Endothelial cell of umbilical vein (primary cell): ENCODE measurements at regions not wholly inside any gene's neighbourhood (a gene's known extent, or its start where the extent isn't known, plus 50 kb on each side); places are given as distances from the start of the nearest gene placed in this dataset.
A peak's percentile ranks its signal among the peaks of the same experiment; 100 is the strongest.

ENCODE experiments used
- BruUV-seq: library from RNA; stranded (reverse); fragments of 400-500 nt; replicated peaks from 2 replicates; lab custom pipeline; 2021; lab: Mats Ljungman, UMichigan
- CTCF ChIA-PET: fragments of 300-600, 350-600 bp; sonication (Branson Sonifier 250); formaldehyde crosslinking; loops from one replicate; lab custom pipeline; 2021; ENCODE audit warnings: antibody characterized with exemption, inconsistent platforms; lab: Charles Lee
- POLR2A ChIA-PET: fragments of 300-600, 350-600 bp; sonication (Branson Sonifier 250); formaldehyde crosslinking; loops from one replicate; lab custom pipeline; 2021; ENCODE audit warnings: antibody characterized with exemption, inconsistent platforms; lab: Charles Lee
- DNase-seq: peaks from one replicate; pipeline ENCODE4 v3.0.0-alpha.2; 2011; ENCODE audit warnings: low read depth, low spot score
- FAIRE-seq: peaks from 2 replicates; lab custom pipeline; 2011; peaks lifted over from hg19 to GRCh38; lab: Jason Lieb, UNC
- H2AFZ ChIP-seq: 2 replicates; pipeline ENCODE4 v1.6.0; 2012; ENCODE audit warnings: low read depth, low read length, control low read depth, inconsistent platforms
- H3K27ac ChIP-seq: 2 replicates; pipeline ENCODE4 v1.5.1; 2011; ENCODE audit warnings: low read depth, mild to moderate bottlenecking, control low read depth, low read length, moderate library complexity; ENCODE audit not compliant: insufficient read depth
- H3K27me3 ChIP-seq, 2 experiments: 2 replicates each; pipeline versions ENCODE4 v1.6.0 to v1.6.1; 2011; ENCODE audit warnings: low read length in 2 of 2, mixed read lengths in 1 of 2; ENCODE audit not compliant: control insufficient read depth in 2 of 2, insufficient read depth in 2 of 2
- H3K36me3 ChIP-seq, 2 experiments: 2 replicates in 1 of 2; 3 replicates in 1 of 2; pipeline ENCODE4 v1.5.1; 2011; ENCODE audit warnings: low read length in 2 of 2, mild to moderate bottlenecking in 1 of 2, moderate library complexity in 1 of 2; ENCODE audit not compliant: control insufficient read depth in 2 of 2, insufficient read depth in 2 of 2; ENCODE audit errors: extremely low read depth in 1 of 2
- H3K4me1 ChIP-seq: 3 replicates; pipeline ENCODE4 v1.5.1; 2011; ENCODE audit warnings: mild to moderate bottlenecking, low read length; ENCODE audit not compliant: control insufficient read depth, insufficient read depth; ENCODE audit errors: extremely low read depth
- H3K4me2 ChIP-seq: 2 replicates; pipeline ENCODE4 v1.6.1; 2011; ENCODE audit warnings: low read length, control low read depth, mixed read lengths; ENCODE audit not compliant: insufficient read depth
- H3K4me3 ChIP-seq, 3 experiments: fragments of 200-600 bp in 1 of 3; sonication (generic), shearing (Covaris generic) in 1 of 3; replicated peaks in 1 of 3; 2 replicates each; pipeline ENCODE4 v1.5.1; 2011 to 2016; ENCODE audit warnings: control low read depth in 3 of 3, low read length in 3 of 3, mild to moderate bottlenecking in 2 of 3, inconsistent platforms in 1 of 3, low read depth in 1 of 3, moderate library complexity in 1 of 3; ENCODE audit not compliant: insufficient read depth in 1 of 3
- H3K79me2 ChIP-seq: 2 replicates; pipeline ENCODE4 v1.6.0; 2012; ENCODE audit warnings: low read length, inconsistent platforms; ENCODE audit not compliant: control insufficient read depth, insufficient read depth
- H3K9ac ChIP-seq: replicated peaks from 2 replicates; pipeline ENCODE3; 2011; ENCODE audit warnings: low read length, control low read depth; ENCODE audit not compliant: insufficient read depth; ENCODE audit errors: extremely low read depth
- H3K9me1 ChIP-seq: replicated peaks from 3 replicates; pipeline ENCODE4 v1.6.0; 2011; ENCODE audit warnings: mild to moderate bottlenecking, low read length; ENCODE audit not compliant: control insufficient read depth, insufficient read depth; ENCODE audit errors: extremely low read depth
- H3K9me3 ChIP-seq: replicated peaks from 2 replicates; pipeline ENCODE4 v1.5.1; 2012; ENCODE audit warnings: low read length, inconsistent platforms; ENCODE audit not compliant: control insufficient read depth, insufficient read depth
- H4K20me1 ChIP-seq: replicated peaks from 2 replicates; pipeline ENCODE3; 2011; ENCODE audit warnings: mild to moderate bottlenecking, low read length; ENCODE audit not compliant: control insufficient read depth, insufficient read depth; ENCODE audit errors: extremely low read depth
- CTCF ChIP-seq, 2 donors: IDR thresholded peaks; 1 replicate in 1 of 2; 2 replicates in 1 of 2; pipeline ENCODE4 v1.5.1; 2011; ENCODE audit warnings: low read length in 2 of 2, mild to moderate bottlenecking in 2 of 2, moderate library complexity in 2 of 2, control low read depth in 1 of 2, inconsistent platforms in 1 of 2, low read depth in 1 of 2; ENCODE audit not compliant: insufficient read depth in 1 of 2; ENCODE audit errors: extremely low read depth in 1 of 2
- EZH2 ChIP-seq: IDR thresholded peaks from 2 replicates; pipeline ENCODE4 v1.6.1; 2012; ENCODE audit warnings: borderline replicate concordance, low read depth, mild to moderate bottlenecking, moderate library complexity, low read length, inconsistent platforms; ENCODE audit not compliant: severe bottlenecking
- FOS ChIP-seq: IDR thresholded peaks from 2 replicates; pipeline ENCODE4 v1.6.1; 2011; ENCODE audit warnings: mild to moderate bottlenecking, low read length, moderate library complexity, borderline replicate concordance; ENCODE audit not compliant: insufficient read depth
- GATA2 ChIP-seq: IDR thresholded peaks from 2 replicates; pipeline ENCODE4 v1.7.0; 2011; ENCODE audit warnings: low read depth, mild to moderate bottlenecking, moderate library complexity, mixed read lengths, low read length; ENCODE audit not compliant: insufficient read length, insufficient read depth
- JUN ChIP-seq: IDR thresholded peaks from 2 replicates; pipeline ENCODE4 v1.6.1; 2011; ENCODE audit warnings: borderline replicate concordance, low read depth; ENCODE audit not compliant: insufficient read length, insufficient read depth
- MAX ChIP-seq: IDR thresholded peaks from 2 replicates; pipeline ENCODE4 v1.6.1; 2011; ENCODE audit not compliant: insufficient read depth, insufficient read length
- MYC ChIP-seq: IDR thresholded peaks from one replicate; pipeline ENCODE4 v1.6.1; 2011; ENCODE audit warnings: mild to moderate bottlenecking, low read depth, low read length
- POLR2A ChIP-seq: IDR thresholded peaks from 2 replicates; pipeline ENCODE4 v1.6.1; 2012; ENCODE audit warnings: low read depth, mild to moderate bottlenecking, control low read depth, low read length
- POLR2AphosphoS5 ChIP-seq: IDR thresholded peaks from 2 replicates; pipeline ENCODE4 v1.6.1; 2012; ENCODE audit warnings: low read depth, mild to moderate bottlenecking, control low read depth, low read length, moderate library complexity; ENCODE audit not compliant: insufficient read depth
- dilution Hi-C: fragments of 300-500 bp; cut with MboI; formaldehyde crosslinking; loops from one replicate; pipeline ENCODE4 v1.15.0; 2019; ENCODE audit warnings: low sequenced_read_pairs; ENCODE audit not compliant: extremely low pct_ligation_motif_present
- intact Hi-C: fragments of 100-400 bp; cut with micrococcal nuclease; formaldehyde crosslinking; loops from one replicate; pipeline ENCODE4 v1.10.0; 2022

GRCh38 chr2:203808046-203808750 lies 59.4 kb upstream of the CTLA4 start:
- DNase-seq (peak; percentile 85), FAIRE-seq (peak; percentile 90)
- no peaks in the 10 kb centered on the region for H3K27me3 ChIP-seq
- no peaks in the 10 kb centered on the region for H3K9me1 ChIP-seq
- H3K36me3 ChIP-seq: no peaks in the 10 kb centered on the region
- TF ChIP-seq POLR2AphosphoS5 (no peak), GATA2 (no peak), FOS (no peak), EZH2 (no peak), MYC (no peak), CTCF (IDR thresholded peaks at IDR 0.05; ENCODE audit: extremely low read depth in 1 of 2, insufficient read depth in 1 of 2, low read depth in 1 of 2, low read length in 2 of 2) (no peak), POLR2A (no peak), JUN (no peak), MAX (no peak)
- peak overlapping the region; percentile 14 for H2AFZ ChIP-seq
- ChIA-PET POLR2A (interaction anchor here (0.7 kb wide), 1 partner anchor 59 kb away, joined by 3 read pairs; no protein-coding TSS in a partner anchor), CTCF (interaction anchor here (0.6 to 3.0 kb wide), 14 partner anchors 9 to 1529 kb away, joined by 3 to 11 read pairs (median 4); no protein-coding TSS in a partner anchor)
- peak overlapping the region; percentile 44 for H3K27ac ChIP-seq
- intact Hi-C loops: no loop called here
- no peak overlapping the region for H3K4me3 ChIP-seq
- dilution Hi-C loops: no loop called here
- H3K4me2 ChIP-seq: peak overlapping the region; percentile 53
- no peaks in the 10 kb centered on the region for H3K9me3 ChIP-seq
- peaks cover 55% of the 10 kb centered on the region for H3K4me1 ChIP-seq
- H4K20me1 ChIP-seq: no peaks in the 10 kb centered on the region
- no TSS peak for BruUV-seq
- H3K79me2 ChIP-seq: no peaks in the 10 kb centered on the region
- H3K9ac ChIP-seq: no peak overlapping the region
